ENCODE measurements at regions not wholly inside any gene's neighbourhood (a gene's known extent, or its start where the extent isn't known, plus 50 kb on each side); places are given as distances from the start of the nearest gene placed in this dataset.
A peak's percentile ranks its signal among the peaks of the same experiment; 100 is the strongest.
"Not testable (repeated sequence)": the region's sequence is repeated elsewhere in the genome, so short reads cannot be mapped to it uniquely, and the experiment has no call there.

- Histone ChIP-seq H3K36me3 (no peaks in the 10 kb centered on the region), H3K4me2 (no peak overlapping the region), H3K4me1 (peaks cover 0 to 10% (median 0%) of the 10 kb centered on the region in 10 experiments; a peak in 2 of 20 replicates), H3K4me3 (no peak overlapping the region), H3K27ac (no peak overlapping the region), H3K9me3 (replicated peaks in 1 of 11) (peaks cover 0 to 9% (median 0%) of the 10 kb centered on the region in 11 experiments; a peak in 1 of 22 replicates), H3K9ac (no peak overlapping the region), H3K27me3 (no peaks in the 10 kb centered on the region), H4K20me1 (no peaks in the 10 kb centered on the region)
- no peak for TF ChIP-seq Cebpa-rat (IDR thresholded peaks at IDR 0.05)
Measured at GRCh38 chr5:104119529-104119928, 556.9 kb upstream of the NUDT12 start.

GRCh38 chr5:104111632-104112031 is 549.0 kb upstream of the NUDT12 start:
- H3K27ac ChIP-seq: peak overlapping the region in 2 of 11 experiments; percentile 82 to 83; a peak in 4 of 22 replicates
- no peak overlapping the region for H3K4me3 ChIP-seq
- H3K27me3 ChIP-seq: no peaks in the 10 kb centered on the region
- peaks cover 0 to 6% (median 0%) of the 10 kb centered on the region in 11 experiments; a peak in 1 of 22 replicates for H3K9me3 ChIP-seq (replicated peaks in 1 of 11)
- H4K20me1 ChIP-seq: no peaks in the 10 kb centered on the region
- H3K4me1 ChIP-seq: peaks cover 0 to 39% (median 0%) of the 10 kb centered on the region in 10 experiments; a peak in 4 of 20 replicates
- peak overlapping the region in 1 of 11 experiments; percentile 28; a peak in 1 of 22 replicates for H3K9ac ChIP-seq
- no peaks in the 10 kb centered on the region for H3K36me3 ChIP-seq
- peak overlapping the region in 2 of 11 experiments; percentile 29 to 49; a peak in 2 of 22 replicates for H3K4me2 ChIP-seq
- TF ChIP-seq Cebpa-rat (IDR thresholded peaks at IDR 0.05): peak in 2 of 11 experiments; percentile 29 to 71; a peak in 2 of 22 replicates

DNA sequence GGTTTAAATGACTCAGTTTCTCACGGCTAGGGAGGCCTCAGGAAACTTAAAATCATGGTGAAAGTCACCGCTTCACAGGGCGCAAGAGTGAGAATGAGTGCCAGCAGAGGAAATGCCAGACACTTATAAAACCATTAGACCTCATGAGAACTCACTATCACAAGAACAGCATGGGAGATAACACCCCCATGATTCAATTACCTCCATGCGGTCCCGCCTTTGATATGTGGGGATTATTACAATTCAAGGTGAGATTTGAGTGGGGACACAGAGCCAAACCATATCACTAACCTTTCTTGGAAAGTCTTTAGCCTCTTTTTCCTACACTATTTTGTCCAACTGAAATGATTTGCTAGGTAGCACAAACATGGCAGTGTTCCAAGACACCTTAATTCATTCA is 533.9 kb upstream of the NUDT12 start:
- Histone ChIP-seq H3K9ac (no peak overlapping the region), H3K4me2 (peak overlapping the region in 1 of 11 experiments; percentile 45; a peak in 1 of 22 replicates), H3K4me3 (no peak overlapping the region), H4K20me1 (no peaks in the 10 kb centered on the region), H3K27me3 (no peaks in the 10 kb centered on the region), H3K4me1 (peaks cover 0 to 19% (median 0%) of the 10 kb centered on the region in 10 experiments; a peak in 4 of 20 replicates), H3K9me3 (replicated peaks in 1 of 11) (peaks cover 0 to 19% (median 0%) of the 10 kb centered on the region in 11 experiments; a peak in 1 of 22 replicates), H3K27ac (no peak overlapping the region), H3K36me3 (no peaks in the 10 kb centered on the region)
- no peak for TF ChIP-seq Cebpa-rat (IDR thresholded peaks at IDR 0.05)

DNA sequence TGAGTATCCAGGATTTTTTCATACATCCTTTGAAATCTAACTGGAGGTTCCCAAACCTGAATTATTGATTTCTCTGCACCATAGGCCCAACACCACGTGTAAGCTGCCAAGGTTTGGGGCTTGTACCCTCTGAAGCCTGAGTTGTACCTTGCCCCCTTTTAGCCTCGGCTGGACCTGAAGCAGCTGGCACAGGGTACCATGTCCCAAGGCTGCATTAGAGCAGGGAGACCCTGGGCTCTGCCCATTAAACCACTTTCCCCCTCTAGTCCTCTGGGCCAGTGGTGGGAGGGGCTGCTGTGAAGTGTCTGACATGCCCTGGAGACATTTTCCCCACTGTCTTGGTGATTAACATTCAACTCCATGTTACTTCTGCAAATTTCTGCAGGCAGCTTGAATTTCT is 532.9 kb upstream of the NUDT12 start:
- Histone ChIP-seq H3K36me3 (no peaks in the 10 kb centered on the region), H3K4me3 (no peak overlapping the region), H3K4me1 (peaks cover 0 to 19% (median 0%) of the 10 kb centered on the region in 10 experiments; a peak in 4 of 20 replicates), H3K27ac (peak overlapping the region in 1 of 11 experiments; percentile 59; a peak in 2 of 22 replicates), H4K20me1 (no peaks in the 10 kb centered on the region), H3K4me2 (peak overlapping the region in 2 of 11 experiments; percentile 45 to 54; a peak in 4 of 22 replicates), H3K9ac (no peak overlapping the region), H3K27me3 (no peaks in the 10 kb centered on the region), H3K9me3 (replicated peaks in 1 of 11) (peaks cover 0 to 19% (median 0%) of the 10 kb centered on the region in 11 experiments; a peak in 1 of 22 replicates)
- TF ChIP-seq Cebpa-rat (IDR thresholded peaks at IDR 0.05): no peak

GRCh38 chr5:104088876-104089778 is 526.5 kb upstream of the NUDT12 start:
- Histone ChIP-seq H3K4me1 (no peaks in the 10 kb centered on the region), H3K27me3 (no peaks in the 10 kb centered on the region), H4K20me1 (no peaks in the 10 kb centered on the region), H3K36me3 (no peaks in the 10 kb centered on the region), H3K4me3 (no peak overlapping the region), H3K9ac (no peak overlapping the region), H3K4me2 (no peak overlapping the region), H3K27ac (no peak overlapping the region), H3K9me3 (replicated peaks in 1 of 11) (peaks cover 0 to 4% (median 0%) of the 10 kb centered on the region in 11 experiments; a peak in 1 of 22 replicates)
- TF ChIP-seq Cebpa-rat (IDR thresholded peaks at IDR 0.05): no peak

DNA sequence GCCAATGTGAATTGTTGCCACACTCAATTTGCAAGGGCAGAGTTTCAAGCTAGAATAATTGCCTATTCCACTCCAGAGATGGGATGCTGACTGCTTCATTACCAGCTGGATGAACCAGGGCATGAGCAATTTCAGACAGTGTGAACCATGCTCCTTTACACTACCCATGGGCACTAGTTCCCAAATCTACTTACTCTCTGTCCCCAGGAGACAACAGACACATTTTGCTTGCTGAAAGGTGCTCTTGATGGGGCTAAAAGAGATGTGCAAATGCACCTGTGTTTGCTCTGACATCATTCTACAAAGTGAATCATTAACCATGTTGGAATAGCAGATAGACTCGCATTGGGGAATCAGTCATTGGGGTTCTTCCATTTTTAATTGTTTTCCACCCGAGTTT is 522.3 kb upstream of the NUDT12 start:
- Histone ChIP-seq H3K27ac (no peak overlapping the region), H3K27me3 (no peaks in the 10 kb centered on the region), H3K4me2 (no peak overlapping the region), H4K20me1 (no peaks in the 10 kb centered on the region), H3K36me3 (no peaks in the 10 kb centered on the region), H3K9ac (no peak overlapping the region), H3K4me1 (no peaks in the 10 kb centered on the region), H3K4me3 (no peak overlapping the region), H3K9me3 (replicated peaks in 1 of 11) (no peaks in the 10 kb centered on the region)
- TF ChIP-seq Cebpa-rat (IDR thresholded peaks at IDR 0.05): no peak

DNA sequence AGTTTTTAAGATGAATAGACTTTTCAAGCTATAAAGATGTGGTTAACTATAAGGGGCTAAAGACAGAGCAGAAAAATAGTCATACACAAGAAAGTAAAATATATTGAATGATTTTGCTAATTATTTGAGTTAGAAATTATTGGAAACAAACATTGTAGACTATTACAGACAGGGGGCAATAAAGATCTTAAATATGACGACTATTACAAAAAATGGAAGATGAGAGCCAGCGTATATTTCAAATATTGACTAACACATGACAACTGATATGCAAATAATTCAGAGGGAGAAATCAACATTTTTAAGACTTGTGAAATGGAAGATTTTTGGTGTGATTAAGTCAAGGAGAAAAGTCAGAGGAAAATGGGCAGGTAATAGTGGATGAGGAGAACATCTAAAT is 520.2 kb upstream of the NUDT12 start:
- Histone ChIP-seq H3K4me1 (no peaks in the 10 kb centered on the region), H4K20me1 (no peaks in the 10 kb centered on the region), H3K4me3 (no peak overlapping the region), H3K9ac (no peak overlapping the region), H3K27me3 (no peaks in the 10 kb centered on the region), H3K4me2 (no peak overlapping the region), H3K27ac (no peak overlapping the region), H3K36me3 (no peaks in the 10 kb centered on the region), H3K9me3 (replicated peaks in 1 of 11) (no peaks in the 10 kb centered on the region)
- no peak for TF ChIP-seq Cebpa-rat (IDR thresholded peaks at IDR 0.05)

- Histone ChIP-seq H3K4me3 (no peak overlapping the region), H4K20me1 (no peaks in the 10 kb centered on the region), H3K27me3 (no peaks in the 10 kb centered on the region), H3K4me1 (no peaks in the 10 kb centered on the region), H3K4me2 (no peak overlapping the region), H3K9ac (no peak overlapping the region), H3K27ac (no peak overlapping the region), H3K9me3 (replicated peaks in 1 of 11) (no peaks in the 10 kb centered on the region), H3K36me3 (no peaks in the 10 kb centered on the region)
- no peak for TF ChIP-seq Cebpa-rat (IDR thresholded peaks at IDR 0.05)
Measured at GRCh38 chr5:104081232-104081631, 518.6 kb upstream of the NUDT12 start.

DNA sequence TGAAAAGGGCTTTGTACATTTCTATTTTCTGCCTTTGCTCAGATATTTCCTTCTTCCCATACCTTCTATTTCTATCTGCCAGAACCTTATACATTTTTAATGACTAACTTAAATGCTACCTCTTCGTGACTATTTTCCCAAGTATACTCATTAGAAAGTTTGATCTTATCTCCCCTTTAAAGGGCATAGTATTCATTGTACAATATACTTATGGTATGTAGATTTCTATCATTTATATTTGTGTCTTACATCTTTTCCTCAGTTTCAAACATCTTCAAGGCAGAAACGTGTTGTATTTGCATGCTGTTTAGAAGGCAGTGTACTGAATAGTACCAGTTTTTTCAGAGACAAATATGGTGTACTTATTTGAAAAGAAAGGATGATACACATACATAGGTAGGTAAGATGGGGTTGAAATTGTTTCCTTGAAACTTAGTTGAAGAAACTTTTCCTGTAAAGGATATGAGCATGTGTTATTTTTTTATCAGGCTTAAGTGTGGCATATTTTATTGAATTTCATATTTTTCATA is 518.1 kb upstream of the NUDT12 start:
- Histone ChIP-seq H3K4me3 (no peak overlapping the region), H3K9me3 (replicated peaks in 1 of 11) (no peaks in the 10 kb centered on the region), H3K9ac (no peak overlapping the region), H3K27ac (no peak overlapping the region), H4K20me1 (no peaks in the 10 kb centered on the region), H3K27me3 (no peaks in the 10 kb centered on the region), H3K36me3 (no peaks in the 10 kb centered on the region), H3K4me1 (no peaks in the 10 kb centered on the region), H3K4me2 (no peak overlapping the region)
- TF ChIP-seq Cebpa-rat (IDR thresholded peaks at IDR 0.05): no peak

DNA sequence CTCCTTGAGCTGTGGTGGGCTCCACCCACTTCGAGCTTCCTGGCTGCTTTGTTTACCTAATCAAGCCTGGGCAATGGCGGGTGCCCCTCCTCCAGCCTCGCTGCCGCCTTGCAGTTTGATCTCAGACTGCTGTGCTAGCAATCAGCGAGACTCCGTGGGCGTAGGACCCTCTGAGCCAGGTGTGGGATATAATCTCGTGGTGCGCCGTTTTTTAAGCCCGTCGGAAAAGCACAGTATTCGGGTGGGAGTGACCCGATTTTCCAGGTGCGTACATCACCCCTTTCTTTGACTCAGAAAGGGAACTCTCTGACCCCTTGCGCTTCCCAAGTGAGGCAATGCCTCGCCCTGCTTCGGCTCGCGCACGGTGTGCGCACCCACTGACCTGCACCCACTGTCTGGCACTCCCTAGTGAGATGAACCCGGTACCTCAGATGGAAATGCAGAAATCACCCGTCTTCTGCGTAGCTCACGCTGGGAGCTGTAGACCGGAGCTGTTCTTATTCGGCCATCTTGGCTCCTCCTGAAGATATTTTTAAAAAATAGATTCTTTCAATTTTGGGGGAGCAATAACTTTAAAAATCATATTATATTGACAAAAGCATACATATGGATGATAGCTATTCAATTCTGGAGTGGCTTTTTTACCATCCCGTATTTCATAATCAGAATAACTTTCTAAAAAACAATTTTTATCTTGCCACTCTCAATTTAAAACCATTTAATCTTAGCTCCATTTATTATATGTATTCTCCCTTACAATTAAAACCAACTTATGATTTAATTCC is 517.5 kb upstream of the NUDT12 start:
- H3K4me3 ChIP-seq; H3K36me3 ChIP-seq; H3K4me2 ChIP-seq; H3K4me1 ChIP-seq; H3K27me3 ChIP-seq; H4K20me1 ChIP-seq; H3K27ac ChIP-seq; H3K9me3 ChIP-seq (replicated peaks in 1 of 11); H3K9ac ChIP-seq: not testable (repeated sequence)
